NCI-H2081 (cell line): ENCODE measurements at regions not wholly inside any gene's neighbourhood (a gene's known extent, or its start where the extent isn't known, plus 50 kb on each side); places are given as distances from the start of the nearest gene placed in this dataset.

Source experiments
- DNase-seq, 2 experiments: peaks; one replicate each; lab custom pipeline; 2025; lab: John Stamatoyannopoulos, UW

DNA sequence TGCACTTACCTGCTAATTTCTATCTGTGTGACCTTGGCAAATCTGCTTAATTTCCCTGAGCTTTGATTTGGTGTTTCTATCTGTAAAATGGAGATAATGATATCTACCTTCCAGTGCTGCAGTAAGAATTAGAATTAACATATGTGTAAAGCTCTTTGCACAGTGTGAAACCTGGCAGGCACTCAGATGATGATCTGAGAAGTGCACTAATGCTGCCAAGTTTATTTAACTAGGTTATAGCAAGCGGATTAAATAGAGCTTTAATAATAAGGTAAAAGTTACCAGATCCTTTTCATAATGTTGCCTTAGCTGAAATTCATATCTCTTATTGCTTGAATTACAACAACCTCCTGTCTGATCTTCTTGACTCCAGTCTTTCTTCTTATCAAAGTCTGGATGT lies 315.3 kb upstream of the CD180 start:
- no peak for DNase-seq

DNA sequence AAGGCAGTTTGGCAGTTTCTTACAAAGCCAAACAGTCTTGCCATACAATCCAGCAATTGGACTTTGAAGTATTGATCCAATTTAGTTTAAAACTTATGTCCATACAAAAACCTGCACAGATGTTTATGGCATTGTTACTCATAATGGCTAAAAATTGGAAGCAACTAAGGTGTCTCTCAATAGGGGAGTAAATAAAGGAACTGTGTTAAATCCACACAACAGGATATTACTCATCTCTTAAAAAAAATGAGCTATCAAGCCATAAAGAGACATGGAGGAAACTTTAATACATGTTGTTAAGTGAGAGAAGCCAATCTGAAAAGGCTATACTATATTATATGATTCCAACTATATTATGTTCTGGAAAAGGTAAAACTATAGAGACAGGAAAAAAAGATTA lies 313.6 kb upstream of the CD180 start:
- no peak for DNase-seq

DNA sequence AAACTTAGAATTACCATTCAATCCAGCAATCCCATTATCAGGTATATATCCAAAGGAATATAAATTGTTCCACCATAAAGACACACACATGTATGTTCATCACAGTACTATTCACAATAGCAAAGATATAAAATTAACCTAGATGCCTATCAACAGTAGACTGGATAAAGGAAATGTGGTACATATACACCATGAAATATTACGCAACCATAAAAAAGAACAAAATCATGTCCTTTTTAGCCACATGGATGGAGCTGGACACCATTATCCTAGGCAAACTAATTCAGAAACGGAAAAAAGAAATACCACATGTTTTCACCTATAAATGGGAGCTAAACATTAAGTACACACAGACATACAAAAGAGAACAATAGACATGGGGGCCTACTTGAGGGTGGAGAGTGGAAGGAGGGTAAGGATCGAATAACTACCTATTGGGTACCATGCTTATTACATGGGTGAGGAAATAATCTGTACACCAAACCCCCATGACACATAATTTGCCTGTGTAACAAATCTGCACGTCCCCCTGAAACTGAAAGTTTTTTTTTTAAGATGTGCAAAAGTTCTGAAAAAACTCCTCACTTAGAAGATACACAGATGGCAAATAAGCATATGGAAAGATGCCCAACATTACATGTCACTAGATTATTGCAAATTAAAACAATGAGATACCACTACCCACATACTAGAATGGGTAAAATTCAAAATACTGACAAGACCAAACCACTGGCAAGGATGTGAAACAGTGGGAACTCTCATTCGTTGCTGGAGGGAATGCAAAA lies 313.0 kb upstream of the CD180 start:
- DNase-seq: no peak

DNA sequence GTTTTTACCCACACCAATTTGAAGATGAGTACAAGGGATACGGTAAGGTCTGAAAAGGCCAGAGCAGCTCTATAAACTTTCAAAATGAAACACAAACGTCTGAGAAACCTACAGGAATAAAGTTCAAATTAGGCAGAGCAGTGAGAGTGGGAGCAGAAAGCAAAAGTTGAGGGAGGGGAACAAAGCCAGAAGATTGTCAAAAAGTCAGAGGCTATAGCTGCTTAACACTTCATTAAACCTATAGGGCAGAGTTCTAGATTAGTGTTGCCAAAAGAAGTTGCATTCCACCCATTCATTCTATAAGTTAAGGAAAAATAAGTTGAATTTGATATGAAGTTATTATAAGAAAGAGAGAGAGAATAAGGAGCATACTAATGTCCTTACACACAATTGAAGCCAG lies 309.6 kb upstream of the CD180 start:
- DNase-seq: no peak

DNA sequence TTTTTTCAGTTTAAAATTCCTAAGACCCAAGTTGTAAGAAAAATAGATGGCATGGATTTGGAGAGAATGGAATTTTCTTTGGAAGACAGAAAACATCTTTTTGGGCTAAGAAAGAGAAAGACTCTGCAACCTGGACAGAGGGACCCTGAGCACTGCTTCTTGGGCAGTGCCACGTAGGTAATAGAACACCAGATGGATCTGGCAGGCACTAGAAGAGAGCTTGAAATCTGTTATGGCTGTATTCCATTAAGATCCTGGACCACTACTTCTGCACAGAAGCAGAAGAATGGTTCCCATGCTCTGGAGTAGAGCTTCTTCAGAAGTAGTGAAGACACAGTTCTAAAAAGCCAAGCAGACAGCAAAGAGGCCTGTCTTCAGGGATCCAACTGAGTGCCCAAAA lies 306.4 kb upstream of the CD180 start:
- DNase-seq: no peak

DNA sequence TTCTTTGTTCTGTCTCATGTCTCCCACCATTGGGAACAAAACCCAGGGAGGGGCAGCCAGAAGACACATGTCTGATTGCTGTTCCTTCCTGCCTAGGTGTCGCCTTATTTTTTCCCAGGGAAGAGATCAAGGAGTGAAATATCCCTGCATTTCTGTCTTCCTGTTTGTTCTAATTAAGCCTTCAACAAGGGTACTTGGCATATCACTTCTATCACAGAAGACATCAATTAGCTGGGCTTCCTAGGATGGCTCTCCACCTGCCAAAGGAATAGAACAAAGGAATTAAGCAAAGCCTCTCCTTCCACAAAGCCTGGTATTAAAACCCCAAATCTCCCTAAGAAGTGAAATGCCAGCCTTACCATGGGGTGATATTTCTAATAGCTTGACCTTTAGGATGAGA lies 299.5 kb upstream of the CD180 start:
- no peak for DNase-seq

DNA sequence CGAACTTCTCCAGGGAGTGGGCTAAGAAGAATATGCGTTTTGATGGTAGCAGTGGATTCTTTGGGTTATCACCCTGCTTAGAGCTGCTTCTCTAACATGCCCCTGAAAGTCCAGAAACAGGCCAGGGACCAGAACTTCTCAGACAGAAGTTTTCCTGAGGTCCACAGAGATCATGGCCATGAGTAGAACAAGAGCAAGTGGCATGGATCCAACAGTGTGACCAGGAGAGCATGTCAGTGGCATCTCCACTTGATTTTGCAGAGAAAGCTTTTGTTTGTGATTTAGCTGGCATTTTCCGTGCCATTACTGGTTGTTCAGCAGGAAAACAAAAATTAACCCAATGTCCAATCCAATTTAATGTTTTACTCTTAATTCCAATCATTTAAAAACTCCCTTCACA lies 298.5 kb upstream of the CD180 start:
- DNase-seq: no peak

DNA sequence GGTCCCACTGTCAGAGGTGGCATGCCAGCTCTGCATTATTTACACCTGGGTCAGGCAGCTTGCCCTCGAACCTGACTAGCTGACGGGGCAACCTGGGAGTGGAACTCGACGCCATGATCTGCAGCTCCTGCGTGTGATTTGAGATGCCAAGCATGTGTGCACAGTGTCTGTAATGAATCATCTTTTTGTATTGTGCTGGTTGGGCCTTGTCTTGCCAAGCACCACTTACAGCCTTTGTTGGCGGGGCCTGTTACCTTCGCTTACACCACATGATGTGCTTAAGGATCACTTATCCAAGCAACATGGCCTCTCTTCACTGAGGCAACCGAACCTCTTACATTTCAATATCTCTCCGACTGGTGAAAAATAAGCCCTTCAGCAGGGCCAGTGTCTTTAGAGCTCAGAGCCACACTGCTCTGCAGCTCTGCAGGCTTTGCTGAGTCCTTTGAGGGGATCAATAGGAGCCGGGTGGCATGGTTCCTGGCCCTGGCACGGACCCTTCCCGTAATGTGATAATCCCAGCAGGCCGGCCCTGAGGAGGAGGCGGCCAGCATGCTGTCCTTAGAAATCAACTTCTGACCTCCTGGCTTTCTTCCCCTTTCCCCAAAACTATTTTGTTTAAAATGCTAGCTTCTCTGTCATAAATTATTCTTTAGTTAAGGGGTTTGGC lies 297.7 kb upstream of the CD180 start:
- no peak for DNase-seq

DNA sequence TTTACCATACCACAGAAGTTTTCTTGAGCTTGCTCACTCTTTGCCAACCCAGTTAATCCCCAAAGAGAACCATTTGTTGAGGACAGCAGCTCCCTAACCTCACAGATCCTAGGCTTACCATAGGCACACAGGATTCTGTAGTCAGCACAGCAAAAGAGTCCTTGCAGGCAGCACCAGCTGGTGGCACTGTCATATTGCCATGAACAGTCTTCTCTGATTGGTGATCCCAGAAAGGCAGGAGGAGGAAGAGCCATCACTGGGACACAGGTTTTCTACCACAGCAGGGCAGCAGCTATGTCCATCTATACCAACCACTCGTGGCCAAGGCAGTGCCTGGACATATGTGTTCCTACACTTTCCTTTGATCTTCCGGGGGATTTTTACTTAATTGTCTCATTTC lies 297.1 kb upstream of the CD180 start:
- DNase-seq: peak in 1 of 2 experiments; percentile 36

DNA sequence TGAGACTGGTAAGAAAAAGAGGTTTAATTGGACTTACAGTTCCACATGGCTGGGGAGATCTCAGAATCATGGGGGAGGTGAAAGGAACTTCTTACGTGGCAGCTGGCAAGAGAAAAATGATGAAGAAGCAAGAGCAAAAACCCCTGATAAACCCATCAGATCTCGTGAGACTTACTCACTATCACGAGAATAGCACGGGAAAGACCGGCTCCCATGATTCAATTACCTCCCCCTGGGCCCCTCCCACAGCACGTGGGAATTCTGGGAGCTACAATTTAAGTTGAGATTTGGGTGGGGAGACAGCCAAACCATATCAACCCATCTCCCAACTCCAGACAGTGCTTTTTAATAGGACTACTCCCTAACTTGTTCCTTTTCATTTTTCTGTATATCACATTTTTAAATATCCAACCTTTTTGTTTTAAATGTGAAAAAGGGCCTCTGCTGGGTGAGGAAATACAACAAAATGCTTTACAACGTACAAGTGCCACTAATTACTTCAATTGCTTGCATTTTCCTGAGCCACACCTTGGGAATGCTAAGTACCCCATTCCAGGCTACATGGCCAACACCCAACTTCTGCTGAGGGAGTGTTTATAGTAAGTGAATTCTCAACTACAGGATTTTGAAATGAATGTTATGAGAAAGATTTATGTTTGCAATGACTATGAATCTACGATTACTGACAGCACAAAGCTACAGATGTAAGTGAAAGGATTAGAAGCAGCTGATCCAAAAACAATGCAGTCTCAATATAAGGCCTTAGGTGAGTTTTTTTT lies 294.1 kb upstream of the CD180 start:
- DNase-seq: no peak

DNA sequence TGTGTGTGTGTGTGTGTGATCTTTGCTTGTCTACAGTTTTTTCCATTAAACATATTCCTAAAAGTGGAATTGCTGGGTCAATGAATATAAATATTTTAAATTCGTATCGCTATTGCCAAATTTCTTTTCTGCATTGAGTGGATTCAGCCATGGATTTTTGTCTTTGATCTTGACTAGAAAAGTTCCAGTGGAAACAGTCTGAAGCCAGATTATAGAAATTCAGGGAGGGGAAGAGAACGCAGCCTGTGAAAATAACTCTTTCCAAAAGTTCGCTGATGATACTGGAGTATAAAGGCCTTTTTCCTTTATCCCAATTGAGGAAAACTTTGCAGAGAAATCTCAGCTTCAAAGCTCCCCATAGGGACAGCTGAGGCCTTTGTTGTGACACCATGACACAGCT lies 292.3 kb upstream of the CD180 start:
- no peak for DNase-seq

DNA sequence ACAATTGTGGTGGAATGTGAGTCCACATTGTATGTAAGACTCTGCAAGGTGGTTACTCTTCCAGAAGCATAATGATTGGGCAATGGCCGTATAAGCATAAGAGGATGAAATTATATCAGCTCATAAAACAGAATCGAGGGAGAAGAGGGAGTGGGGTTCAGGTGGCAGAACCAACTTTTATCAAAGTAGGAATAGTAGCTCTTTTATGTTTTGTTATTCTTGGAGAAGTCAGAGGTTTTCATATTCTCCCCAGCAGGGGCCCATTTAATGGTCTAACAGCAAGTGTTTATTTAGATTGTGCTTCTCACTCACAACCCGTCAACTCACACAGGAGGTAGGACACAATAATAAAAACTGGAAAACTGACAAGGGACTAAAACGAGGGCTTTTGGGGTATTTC lies 291.3 kb upstream of the CD180 start:
- DNase-seq: no peak

DNA sequence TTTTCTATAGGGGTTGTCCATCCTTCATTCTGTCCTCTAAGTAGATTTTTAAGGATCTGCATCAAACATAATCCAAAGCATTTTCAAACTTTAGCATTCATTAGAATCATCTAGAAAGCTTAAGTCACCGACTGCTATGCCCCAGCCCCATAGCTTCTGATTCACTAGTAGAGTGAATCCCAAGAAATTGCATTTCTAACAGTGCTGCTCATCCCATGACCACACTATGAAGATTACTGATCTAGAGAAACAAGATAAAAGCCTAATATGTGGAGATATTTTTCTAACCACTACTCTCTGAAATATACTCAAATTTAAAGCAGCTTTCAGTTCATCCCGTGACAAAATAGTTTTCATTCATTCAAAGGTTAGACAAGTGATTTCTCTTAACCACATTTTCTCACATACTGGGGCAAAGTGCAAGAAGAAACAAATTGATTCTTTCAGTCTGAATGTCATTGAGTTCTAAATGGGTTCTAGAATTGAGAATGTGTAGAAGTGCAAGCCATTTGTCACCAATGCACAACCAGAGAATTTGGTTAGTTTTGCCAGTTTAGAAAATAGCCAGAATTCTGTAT lies 286.9 kb upstream of the CD180 start:
- DNase-seq: no peak

DNA sequence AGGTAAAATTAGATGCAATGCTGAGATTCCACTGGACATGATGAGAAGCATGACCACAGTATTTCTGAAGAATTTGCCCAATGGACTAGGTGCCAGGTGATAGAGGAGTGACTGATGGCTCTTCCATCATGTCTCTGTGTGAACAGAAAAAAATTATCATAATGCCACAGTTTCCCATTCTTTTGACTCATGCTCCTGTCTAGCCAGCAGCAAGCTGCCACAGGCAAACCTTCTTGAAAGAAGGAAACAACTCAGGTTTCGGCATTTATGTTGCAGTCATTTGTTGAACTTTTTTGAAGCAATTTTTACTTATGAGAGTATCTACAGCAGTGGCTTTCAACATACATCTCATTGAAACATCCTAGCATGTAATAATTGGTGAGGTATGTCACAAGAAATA lies 284.8 kb upstream of the CD180 start:
- DNase-seq: no peak

DNA sequence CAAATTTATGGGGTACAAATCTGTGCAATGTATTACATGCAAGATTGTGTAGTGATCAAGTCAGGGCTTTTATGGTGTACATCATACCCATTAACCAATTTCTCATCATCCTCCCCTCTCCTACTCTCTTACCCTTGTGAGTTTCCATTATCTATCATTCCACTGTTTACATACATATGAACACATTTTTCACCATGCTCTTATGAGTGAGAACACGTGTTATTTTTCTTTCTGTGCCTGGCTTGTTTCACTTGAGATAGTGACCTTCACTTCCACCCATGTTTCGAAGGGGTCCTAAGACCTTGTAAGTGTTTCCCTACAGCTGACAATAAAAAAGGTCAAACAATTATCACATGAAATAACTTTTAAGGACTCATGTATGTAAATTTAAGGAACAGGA lies 281.7 kb upstream of the CD180 start:
- no peak for DNase-seq

DNA sequence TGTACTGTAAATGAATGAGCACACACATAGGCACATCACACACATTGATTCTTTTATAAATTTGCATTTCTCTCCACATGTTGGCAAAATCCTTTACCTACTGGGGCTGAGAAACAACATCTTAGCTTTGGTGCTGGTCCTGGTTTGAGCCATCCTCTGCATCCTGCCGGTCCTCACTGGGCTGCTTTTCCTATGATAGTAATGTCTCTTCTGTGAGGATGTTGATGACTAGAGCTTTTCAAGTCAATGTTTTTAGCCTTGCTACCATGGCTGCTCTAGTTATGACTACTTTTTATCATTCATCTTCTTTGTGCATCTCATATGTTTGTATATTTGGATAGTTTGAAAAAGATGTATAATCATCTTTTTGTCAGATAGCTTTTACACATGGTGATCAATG lies 280.4 kb upstream of the CD180 start:
- DNase-seq: no peak

DNA sequence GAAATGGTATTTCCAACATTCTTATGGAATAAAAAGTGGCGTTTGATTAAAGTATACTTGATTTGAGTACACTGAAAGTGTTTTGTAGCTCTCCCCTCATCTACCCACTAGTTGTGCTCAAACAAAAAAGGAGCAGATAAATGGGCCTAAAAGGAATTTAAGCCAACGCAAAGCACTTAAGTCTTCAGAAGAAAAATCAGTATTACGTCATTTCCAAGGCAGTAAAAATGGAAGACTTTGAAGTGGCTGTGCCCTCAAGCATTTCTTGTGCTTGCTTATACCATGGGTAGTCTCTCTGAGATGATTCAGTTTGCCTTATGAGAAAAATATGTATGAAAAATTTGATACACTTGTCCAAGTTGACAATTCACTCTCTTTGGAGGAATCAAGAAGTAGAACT lies 279.9 kb upstream of the CD180 start:
- no peak for DNase-seq

DNA sequence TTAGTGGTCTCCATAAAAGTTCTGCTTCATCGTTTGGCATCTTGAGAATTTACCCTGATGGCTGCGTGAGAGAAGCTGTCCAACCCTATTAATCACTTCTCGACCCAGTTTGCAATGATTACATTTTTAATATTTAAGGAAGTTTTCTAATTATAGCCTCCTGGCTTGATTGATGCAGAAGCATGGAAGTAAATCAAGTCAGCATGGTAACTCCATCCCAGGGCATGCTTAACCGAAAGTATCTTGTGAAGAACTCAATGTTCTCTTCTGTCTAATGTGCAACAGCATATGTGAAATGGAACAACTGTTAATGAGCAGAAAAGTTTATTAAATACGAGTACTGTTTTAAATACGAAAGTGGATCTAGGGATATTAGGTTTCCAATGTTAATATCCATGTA lies 278.9 kb upstream of the CD180 start:
- DNase-seq: no peak

DNA sequence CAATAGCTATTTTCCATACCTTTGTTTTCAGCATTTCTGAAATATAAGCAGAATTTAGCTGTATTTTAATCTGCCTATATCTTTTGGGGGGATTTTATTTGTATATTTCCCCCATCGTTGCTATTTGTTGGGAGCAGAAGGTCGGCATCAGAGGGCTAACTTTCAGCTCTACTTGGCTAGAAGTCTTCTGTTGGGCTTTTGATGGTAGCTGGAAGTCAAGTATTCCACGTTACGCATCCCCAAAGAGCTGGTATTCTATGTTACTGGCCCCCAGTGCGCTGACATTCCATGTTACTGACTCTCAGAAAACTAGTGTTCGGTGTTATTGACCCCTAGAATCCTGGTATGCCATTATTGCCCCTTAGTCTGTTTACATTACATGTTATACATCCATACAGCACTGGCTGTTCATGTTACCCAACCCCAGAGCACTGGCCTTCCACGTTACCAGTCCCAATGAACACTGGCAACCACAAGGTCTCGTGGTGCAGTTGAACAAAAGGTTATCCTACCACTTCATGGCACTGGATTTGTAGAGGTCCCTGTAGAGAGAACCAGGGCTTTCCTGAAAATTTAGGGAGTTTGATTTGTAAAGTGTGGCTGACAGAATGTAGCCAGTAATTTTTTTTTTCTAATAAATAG lies 278.1 kb upstream of the CD180 start:
- DNase-seq: no peak

DNA sequence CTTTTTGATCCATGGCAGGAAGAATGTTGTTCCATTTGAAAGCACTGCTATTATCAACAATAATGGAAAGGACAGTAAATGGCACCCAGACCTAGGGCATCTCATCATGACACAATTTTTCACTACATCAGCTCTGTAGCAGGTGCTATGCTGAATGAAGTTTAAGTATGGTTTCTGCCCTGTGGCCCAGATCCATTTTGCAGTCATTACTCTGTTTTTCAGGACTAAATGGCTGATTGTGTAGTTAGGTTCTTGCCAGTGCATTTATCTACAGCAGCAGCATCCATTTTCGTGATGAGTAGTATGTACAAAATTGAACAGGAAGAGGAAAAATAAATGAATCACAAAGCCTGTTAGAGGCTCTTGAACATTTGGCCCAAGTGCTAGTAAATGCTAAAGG lies 270.5 kb upstream of the CD180 start:
- no peak for DNase-seq

DNA sequence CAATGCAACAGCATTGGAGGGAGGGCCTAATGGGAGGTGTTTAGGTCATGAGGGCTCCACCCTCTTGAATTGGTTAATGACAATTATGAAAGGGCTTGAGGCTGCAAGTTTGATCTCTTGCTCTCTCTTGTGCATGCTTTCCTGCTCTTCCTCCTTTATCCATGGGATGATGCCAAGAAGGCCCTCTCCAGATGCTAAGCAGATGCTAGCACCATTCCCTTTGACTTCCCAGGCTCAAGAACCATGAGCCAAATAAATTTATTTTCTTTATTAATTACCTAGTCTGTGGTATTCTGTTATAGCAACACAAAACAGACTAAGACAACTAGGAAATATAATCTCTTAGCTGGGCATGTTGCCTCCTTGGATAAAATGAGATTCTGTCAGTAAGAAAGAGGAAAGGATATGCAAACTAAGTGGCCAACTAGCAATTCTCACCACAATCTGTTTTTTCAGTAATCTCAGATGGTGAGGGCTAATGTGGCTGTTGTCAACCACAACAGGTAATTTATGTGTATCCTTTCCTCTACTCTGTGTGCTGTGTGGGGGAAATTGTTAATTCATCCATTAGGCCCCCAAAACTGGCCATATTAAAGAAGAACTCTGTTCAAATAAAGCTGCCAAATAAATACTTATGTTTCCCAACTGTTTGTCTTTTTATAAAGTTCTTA lies 269.1 kb upstream of the CD180 start:
- no peak for DNase-seq

DNA sequence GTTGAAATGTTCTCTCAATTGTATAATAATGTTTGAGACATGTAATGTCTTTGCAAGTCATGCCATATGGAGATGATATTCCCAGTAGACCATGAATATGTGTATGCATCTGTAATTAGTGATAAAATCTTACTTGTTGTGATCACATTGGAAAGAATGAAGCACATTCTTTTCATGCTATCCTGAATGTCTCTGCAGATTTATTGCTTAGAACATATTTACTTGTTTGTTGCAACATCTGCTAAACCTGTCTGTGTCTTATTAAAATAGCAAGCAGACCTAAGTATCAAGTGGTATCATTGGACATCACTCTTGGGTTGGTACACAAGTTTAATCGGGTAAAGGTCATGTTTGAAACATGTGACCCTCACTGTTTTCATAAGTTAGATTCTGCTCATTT lies 265.5 kb upstream of the CD180 start:
- no peak for DNase-seq
